ENCODE measurements at regions not wholly inside any gene's neighbourhood (a gene's known extent, or its start where the extent isn't known, plus 50 kb on each side); places are given as distances from the start of the nearest gene placed in this dataset.

GRCh38 chr12:130254461-130255276, 83.0 kb upstream of the PIWIL1 start:
- no peak for DNase-seq (ENCODE audit: low read depth in 2 of 3, low spot score in 1 of 3)

- no peak for DNase-seq (ENCODE audit: low read depth in 2 of 3, low spot score in 1 of 3)
Measured at GRCh38 chr12:130258863-130259262, 78.8 kb upstream of the PIWIL1 start.

GRCh38 chr12:130263025-130263424, 74.7 kb upstream of the PIWIL1 start:
- DNase-seq (ENCODE audit: low read depth in 2 of 3, low spot score in 1 of 3): no peak

DNA sequence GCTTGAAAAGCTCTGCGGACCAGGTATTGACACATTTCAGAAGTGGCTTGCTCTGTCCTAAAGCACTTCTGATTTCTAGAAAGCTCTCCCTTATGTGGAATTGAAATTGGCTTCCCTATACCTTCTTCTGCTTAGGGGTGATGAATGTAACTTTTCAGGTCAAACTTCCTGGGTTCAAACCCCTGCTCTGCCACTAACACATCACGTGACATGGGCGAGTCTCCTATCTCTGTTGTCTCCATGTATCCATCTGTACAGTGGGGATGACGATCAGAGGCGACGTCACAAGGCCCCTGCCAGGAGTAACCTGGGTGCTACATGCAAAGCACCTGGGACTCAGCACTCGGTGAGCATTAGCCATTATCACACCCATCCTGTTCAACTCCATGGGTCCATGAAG, 73.7 kb upstream of the PIWIL1 start:
- no peak for DNase-seq (ENCODE audit: low read depth in 2 of 3, low spot score in 1 of 3)

DNA sequence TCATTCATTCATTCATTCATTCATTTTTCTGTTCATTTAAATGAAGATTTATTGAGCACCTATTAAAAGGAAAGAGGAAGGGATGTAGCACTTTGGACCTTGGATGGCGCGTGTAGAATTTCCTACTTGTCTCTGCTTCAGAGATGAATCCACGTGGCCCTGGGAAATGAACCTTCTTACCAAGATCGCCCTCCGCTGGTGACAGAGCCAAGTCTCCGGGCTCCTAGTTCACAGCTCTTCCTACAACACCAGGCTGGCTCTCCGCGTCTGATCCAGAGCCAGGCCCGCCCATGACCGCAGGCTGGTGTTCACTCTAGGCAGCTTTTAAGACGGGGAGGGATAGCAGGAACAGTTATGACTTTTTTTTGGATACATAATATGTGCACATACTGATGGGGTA, 70.9 kb upstream of the PIWIL1 start:
- no peak for DNase-seq (ENCODE audit: low read depth in 2 of 3, low spot score in 1 of 3)

GRCh38 chr12:130280231-130280630, 57.5 kb upstream of the PIWIL1 start:
- DNase-seq (ENCODE audit: low read depth in 2 of 3, low spot score in 1 of 3): no peak

DNA sequence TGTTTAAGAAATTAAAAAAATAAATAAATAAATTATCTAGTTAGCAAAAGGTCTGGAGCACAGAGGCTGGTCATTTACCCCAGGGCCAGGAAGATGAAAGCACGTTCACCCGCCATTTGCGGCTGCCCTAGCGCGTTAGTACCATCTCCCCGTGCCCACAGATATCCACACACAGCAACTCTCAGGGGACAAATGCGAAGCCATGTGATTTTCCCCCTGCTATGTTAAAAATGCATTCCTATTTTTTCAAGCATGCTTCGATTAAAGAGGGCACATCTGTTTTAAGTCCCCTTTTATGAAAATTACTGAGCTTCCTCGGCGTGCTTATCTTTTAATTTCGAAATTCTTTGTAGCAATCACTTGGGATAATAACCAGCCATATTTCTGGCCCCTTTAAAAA, 56.9 kb upstream of the PIWIL1 start:
- DNase-seq (ENCODE audit: low read depth in 2 of 3, low spot score in 1 of 3): no peak

GRCh38 chr12:130281153-130281799, 56.4 kb upstream of the PIWIL1 start:
- DNase-seq (ENCODE audit: low read depth in 2 of 3, low spot score in 1 of 3): peak; percentile 9 to 40 (median 15)

DNA sequence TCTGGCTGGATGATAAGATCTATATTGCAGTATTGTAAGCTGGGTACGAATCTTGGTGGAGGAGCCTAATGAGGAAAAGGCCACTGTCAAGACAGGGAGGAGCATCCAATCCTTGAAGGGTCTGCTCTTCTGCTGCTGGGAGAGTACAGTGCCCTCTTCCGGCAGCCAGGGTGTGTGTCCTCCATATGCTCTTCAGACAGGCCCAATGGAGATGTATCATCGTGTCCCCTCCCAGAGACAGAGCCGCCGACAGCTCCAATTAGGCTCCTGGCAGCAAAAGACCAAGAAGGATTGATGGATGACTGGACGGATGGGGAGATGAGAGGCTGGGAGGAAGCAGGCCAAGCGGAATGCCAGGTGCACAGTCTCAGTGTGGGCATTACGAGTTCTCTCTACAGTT, 51.6 kb upstream of the PIWIL1 start:
- no peak for DNase-seq (ENCODE audit: low read depth in 2 of 3, low spot score in 1 of 3)

DNA sequence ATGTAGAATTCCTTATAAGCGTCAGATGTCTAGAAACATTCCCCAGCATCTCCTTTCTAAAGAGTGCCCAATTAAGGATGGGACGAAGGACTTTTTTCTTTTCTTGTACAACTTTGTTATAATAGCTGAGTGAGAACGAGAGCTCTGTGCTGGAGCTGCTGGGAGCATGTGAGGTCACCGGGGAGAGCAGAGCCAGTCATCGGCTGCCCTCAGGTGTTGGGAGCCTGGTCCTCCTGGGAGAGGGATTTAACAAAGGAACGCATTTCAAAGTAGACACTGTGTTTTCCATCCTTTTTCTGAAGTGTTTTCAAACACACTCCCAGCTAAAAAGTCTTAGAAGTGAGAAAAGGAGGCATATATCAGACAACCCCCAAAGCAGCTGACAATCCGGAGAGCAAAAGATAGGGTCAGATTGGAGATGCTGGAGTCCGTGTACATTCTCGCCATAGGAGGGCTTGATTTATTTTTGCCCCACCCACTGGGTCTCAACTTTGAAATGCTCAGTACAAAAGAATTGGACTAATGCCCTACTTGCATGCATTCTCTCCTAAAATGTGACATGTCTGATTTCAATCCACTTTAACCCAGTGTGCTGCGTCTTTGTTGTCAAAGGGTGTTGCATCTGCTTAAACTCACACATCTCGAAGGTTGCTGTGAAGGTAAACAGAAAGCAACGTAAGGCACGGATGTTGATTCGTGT, 50.8 kb upstream of the PIWIL1 start:
- DNase-seq (ENCODE audit: low read depth in 2 of 3, low spot score in 1 of 3): no peak
